Islet precursor cell (in vitro differentiated cells): ENCODE measurements at regions not wholly inside any gene's neighbourhood (a gene's known extent, or its start where the extent isn't known, plus 50 kb on each side); places are given as distances from the start of the nearest gene placed in this dataset.
"Not testable (repeated sequence)": the region's sequence is repeated elsewhere in the genome, so short reads cannot be mapped to it uniquely, and the experiment has no call there.

Experiments used
- DNase-seq: peaks from one replicate; pipeline ENCODE4 v3.0.0-alpha.2; 2018

DNA sequence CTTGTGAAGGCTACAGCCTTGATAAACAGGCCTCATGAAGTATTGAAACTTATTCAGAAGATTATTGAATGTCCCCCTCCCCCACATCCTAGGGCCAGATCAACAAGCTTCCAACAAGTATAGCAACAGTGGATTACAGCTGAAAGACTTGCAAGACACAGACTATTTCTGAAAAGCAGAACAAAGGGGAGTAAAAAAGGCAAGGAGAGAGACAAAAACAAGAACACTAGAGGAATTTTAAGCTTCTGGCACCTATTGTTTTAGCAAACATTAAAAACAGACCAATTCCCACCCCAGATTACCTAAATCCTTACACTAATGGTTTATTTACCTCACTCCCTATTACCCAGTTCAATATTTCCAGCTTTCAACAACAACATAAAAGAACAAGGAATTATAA, 446.3 kb upstream of the FSTL5 start:
- no peak for DNase-seq

GRCh38 chr4:162586266-162586665, 422.5 kb upstream of the FSTL5 start:
- no peak for DNase-seq

- no peak for DNase-seq
These were observed 418.4 kb upstream of the FSTL5 start for GRCh38 chr4:162582180-162582579.

GRCh38 chr4:162565730-162566129, 401.9 kb upstream of the FSTL5 start:
- no peak for DNase-seq

GRCh38 chr4:162560073-162560472, 396.3 kb upstream of the FSTL5 start:
- DNase-seq: no peak

DNA sequence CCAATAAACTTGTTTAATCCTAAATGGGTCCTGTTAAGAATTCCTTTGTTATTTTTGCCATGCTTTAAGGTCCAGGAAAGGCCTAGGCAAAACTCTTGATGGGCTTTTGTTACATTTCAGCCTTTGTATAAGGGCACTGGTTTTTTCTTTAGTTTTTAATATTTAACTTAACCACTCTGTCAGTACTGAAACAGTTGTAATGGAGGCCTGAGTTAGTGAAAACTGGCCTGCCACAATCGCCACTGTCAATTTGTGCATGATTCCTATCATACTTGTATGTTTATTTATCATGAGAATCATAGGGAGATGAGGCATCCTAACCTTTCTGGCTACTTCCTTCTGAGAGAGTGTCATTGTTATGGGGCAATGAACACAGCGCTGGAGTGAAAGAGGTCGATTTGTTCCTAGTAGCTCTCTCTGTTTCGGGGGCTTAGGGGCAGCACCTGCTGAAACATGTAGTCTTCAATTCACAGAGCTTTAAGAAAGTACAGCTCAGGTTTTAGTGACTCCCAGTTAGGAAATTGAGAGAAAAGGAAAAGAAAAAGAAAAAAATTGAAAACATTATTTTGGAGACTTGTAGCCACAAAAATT, 393.8 kb upstream of the FSTL5 start:
- DNase-seq: no peak

GRCh38 chr4:162535121-162535520, 371.3 kb upstream of the FSTL5 start:
- no peak for DNase-seq

DNA sequence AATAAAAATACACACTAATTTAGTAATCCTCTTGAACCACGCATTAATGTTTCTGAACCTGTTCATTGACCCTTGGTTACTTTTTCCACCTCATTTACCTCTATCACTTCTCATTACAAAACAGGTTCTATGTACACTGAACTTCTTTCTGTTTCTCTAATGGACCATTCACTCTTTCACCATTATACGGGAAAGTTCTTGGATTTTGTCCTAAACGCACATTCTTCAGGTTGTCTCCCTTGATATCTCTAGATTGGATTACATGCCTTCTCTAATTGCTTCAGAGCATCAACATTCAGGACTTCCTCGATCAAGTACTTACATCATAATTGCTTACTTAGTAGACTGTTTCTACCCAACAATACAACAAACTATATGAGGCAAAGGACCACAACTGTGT, 359.4 kb upstream of the FSTL5 start:
- no peak for DNase-seq

GRCh38 chr4:162522724-162523123, 358.9 kb upstream of the FSTL5 start:
- DNase-seq: no peak

- no peak for DNase-seq
These were observed 347.1 kb upstream of the FSTL5 start for GRCh38 chr4:162510937-162511336.

DNA sequence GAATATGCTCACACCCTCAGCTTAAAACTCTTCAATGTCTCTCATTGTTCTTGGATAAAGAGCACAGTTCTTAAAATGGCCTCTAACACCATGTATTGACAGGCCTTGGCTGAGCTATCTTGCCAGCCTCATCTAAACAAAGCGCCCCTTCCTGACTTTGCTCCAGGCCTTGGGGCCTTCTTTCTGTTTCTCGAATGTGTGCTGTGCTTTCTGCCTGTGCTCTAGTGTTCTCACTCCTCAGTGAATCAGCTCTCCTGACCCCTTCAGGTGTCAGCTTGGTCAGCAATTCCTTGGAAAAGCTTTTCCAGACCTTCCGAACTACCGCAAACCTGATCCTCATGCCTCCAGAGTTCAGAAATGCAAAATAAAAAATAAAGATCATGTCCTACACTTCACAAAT, 346.3 kb upstream of the FSTL5 start:
- no peak for DNase-seq

GRCh38 chr4:162509333-162509732, 345.5 kb upstream of the FSTL5 start:
- no peak for DNase-seq

DNA sequence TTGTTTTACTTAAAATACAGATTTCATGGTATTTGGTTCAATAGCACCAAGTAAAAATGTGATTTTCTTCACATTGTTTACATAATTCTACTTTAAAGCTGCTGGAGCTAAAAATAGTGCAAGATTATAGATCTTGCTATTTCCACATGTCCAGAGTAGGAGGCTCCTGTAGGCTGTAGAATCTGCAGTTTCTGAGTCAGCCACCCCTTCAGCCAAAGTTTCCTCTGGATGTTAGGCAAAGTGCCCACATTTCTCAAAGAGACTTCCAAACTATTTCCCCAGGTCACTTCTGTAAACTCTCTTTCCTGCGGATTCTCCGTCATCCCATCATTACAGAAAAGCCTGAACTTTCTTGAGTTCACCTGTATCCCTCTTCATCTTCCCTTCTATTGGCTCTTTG, 342.5 kb upstream of the FSTL5 start:
- DNase-seq: no peak

- no peak for DNase-seq
These were observed 340.1 kb upstream of the FSTL5 start for GRCh38 chr4:162503868-162504267.

DNA sequence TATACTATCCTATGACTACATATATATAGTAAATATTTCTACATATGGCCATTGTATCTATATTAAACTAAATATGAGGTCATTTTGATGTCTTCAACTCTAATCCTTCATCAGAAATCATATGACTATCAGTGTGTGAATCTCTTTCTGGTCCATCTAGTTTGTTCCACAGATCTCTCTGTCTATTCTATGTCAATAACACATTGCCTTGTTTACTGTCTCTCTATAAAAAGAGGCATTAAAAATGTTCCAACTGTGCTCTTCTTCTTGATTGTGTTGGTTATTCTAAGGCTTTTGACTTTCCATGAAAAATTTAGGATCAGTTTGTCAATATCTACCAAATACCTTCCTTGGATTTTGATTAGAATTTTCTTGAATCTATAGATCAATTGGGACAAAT, 338.3 kb upstream of the FSTL5 start:
- no peak for DNase-seq

DNA sequence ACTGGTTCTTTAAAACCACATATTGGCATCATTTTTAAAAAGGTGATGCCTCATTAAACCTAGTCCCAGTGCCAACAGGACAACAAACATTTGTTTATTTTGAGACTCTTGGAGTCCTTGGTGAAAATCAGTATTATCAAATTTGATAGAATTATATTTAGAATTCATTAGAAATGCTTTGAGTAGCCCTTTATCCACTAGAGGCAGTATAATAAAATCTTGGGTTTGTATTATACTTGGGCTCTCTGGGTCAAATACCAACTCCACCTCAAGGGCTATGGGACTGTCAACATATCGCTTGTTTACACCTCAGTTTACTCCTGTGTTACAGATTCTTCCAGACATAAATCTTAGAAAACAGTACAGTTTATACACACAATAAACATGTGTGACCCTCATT, 335.7 kb upstream of the FSTL5 start:
- DNase-seq: no peak

GRCh38 chr4:162498168-162498567, 334.4 kb upstream of the FSTL5 start:
- no peak for DNase-seq

DNA sequence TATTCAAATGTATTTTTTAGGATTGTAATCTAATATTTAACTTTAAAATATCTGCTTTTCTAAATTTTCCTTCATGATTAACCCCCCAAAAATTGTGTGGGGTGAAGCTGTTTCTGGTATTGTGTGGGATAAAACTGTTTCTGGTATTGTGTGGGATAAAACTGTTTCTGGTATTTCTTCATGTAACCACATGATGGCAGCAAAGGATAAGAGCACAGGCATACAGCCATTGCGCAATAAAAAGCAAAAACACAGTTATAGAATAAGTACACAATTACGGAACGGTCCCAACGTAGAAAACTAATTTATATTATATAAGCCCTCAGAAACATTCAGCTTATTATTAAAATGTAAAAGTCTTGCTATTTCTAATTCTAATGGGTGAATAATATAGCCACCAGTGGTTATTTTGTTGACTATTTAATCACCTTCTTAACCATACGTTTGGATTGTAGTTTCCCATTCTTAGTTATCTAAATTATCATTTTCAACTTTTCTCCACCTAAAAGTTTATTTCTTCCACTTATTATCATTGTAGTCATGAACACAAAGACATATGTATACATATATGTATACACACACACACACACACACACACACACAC, 333.9 kb upstream of the FSTL5 start:
- DNase-seq: no peak

DNA sequence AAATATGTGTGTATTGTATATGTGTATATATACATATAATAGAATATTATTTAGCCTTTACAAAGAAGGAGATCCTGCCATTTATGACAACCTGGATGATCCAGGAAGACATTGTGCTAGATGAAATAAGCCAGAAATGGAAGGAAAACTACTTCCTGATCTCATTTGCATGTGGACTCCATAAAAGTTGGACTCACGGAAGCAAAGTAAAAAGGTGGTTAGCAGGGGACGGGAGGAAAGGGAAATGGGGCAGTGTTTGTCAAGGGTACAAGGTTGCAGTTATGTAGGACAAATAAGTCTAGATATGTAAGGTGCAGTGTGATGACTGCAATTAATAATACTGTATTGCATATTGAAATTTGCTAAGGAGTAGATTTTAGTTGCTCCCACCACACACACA, 331.1 kb upstream of the FSTL5 start:
- DNase-seq: no peak

- DNase-seq: no peak
These were observed 321.7 kb upstream of the FSTL5 start for GRCh38 chr4:162485486-162485885.

DNA sequence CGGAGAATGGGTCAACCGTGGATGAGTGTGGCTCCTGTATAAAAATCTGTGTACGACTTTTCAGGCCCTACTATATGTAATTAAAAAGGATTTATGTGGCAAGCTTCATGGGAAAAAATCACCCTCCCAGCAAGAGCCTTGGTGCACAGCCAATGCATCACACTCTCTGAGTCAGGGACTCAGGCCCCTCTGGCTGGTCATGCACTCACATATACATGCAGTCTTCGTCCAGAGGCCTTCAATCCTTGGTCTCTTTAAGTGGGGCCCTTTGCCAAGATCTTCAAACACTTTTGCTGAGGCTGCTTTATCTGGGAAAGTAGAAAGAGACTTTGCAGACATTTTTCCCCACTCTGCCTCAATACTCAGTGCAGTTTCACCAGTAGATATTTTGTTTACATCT, 311.4 kb upstream of the FSTL5 start:
- no peak for DNase-seq

DNA sequence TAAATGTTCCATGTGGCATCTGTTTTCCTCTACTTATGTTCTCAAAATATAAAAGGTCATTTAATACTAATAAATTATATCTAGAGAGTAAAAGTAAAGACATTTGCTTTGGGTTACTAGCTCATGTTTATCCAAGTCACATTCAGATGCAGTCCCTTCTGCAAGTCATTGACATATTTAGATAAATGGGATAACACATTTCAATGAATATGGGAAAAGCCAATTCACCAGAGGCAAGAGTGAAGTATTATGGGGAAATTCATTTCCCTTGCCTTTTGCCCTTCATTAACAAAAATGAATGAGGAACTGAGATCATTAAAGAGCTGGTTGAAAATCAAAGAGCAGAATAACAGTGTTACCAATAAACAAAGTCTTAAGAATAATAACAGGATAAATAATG, 306.2 kb upstream of the FSTL5 start:
- DNase-seq: no peak

DNA sequence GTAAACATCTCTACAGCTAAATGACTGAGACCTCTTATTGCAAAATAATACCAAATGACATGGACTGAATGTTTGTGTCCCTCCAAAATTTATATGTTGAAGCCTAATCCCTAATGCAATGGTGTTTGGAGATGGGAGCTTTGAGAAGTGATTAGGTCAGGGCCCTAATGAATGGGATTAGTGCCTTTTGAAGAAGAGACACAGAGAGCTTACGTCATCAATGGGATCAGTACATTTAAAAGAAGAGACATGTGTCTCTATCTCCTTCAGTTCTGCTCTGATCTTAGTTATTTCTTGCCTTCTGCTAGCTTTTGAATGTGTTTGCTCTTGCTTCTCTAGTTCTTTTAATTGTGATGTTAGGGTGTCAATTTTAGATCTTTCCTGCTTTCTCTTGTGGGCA, 301.6 kb upstream of the FSTL5 start:
- not testable (repeated sequence) for DNase-seq

GRCh38 chr4:162461952-162462351, 298.2 kb upstream of the FSTL5 start:
- DNase-seq: no peak

DNA sequence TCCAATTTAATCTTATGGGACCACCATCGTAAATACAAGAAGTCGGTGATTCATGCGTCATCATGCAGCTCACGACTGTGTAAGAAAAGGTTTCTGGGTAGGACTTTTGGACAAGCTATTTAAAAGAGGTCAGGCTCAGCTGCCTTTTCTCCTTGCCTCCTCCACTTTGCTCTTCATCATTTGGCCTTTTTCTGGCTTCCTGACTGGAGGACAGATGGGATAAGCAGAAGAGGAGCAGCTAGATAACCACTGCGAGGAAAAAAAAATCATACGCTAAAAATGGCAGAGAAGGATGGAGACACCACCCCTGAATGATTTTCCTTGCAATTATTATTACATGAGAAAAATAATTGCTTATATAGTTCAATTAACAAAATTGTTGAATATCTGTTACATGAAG, 294.3 kb upstream of the FSTL5 start:
- no peak for DNase-seq
